GM21825 (cell line): ENCODE measurements at regions not wholly inside any gene's neighbourhood (a gene's known extent, or its start where the extent isn't known, plus 50 kb on each side); places are given as distances from the start of the nearest gene placed in this dataset.

Source experiments
- ATAC-seq: cut with Tn5 transposase; IDR thresholded peaks from one replicate; pipeline ENCODE4 v1.9.1; 2021; ENCODE audit warnings: mild to moderate bottlenecking, moderate library complexity; ENCODE audit not compliant: unreplicated experiment

- ATAC-seq: no peak
Measured at GRCh38 chr18:45222180-45222579, 393.1 kb upstream of the SLC14A2 start.

- ATAC-seq: no peak
Measured at GRCh38 chr18:45227001-45227742, 388.1 kb upstream of the SLC14A2 start.

DNA sequence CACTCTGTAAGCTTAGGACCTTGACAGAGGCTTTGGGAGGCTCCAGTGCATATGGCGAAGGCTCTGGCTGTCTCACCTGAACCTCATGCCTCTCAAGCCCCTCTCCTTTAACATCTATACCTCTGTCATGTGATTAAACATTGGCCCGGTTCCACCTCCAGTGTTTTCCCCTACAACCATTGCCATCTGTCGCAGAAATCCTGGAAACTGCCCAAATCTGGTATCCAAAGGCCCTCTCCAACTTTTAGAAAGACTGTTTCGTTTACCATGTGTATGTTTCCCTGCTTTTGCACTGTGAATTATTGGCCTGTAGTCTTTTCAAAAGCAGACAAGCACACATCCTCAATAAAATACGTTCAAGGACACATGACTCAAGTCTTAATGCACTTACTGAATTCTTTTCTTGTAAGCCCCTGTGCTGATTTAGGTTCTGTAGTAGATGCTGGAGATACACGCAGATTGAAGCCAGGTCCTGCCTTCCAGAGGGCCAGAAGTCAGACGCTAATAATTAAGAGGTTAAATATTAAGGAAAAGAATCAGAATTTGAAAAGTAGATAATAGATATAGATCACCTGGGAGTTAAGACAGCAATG, 386.4 kb upstream of the SLC14A2 start:
- no peak for ATAC-seq

DNA sequence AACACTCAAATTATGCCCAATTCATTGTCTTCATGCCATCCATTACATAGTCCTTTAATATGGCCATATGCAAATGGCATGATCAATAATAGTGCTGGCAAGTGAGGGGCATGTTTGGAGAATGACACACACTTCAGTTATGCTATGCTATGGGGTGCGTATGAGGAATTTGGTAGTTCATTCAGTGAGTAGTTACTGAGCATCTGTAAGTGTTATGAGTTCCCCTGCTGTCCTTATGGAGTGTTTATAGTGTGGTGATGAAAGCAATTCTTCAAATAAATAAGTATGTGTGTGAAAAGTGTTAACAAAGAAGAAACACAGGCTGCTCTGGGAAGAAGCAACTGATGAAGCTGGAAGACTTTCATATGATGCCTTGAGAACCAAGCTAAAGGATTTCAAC, 383.7 kb upstream of the SLC14A2 start:
- no peak for ATAC-seq

DNA sequence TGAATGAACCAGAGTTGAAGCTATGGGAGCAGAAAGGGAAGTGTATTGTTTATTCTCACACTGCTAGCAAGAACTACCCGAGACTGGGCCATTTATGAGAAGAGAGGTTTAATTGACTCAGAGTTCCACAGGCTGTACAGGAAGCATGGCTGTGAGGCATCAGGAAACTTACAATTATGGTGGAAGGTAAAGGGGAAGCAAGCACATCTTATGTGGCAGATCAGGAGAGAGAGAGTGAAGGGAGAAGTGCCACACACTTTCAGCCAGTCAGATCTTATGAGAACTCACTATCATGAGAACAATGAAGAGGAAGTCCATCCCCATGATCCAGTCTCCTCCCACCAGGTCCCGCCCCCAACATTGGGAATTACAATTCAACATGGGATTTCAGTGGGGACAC, 383.2 kb upstream of the SLC14A2 start:
- no peak for ATAC-seq

DNA sequence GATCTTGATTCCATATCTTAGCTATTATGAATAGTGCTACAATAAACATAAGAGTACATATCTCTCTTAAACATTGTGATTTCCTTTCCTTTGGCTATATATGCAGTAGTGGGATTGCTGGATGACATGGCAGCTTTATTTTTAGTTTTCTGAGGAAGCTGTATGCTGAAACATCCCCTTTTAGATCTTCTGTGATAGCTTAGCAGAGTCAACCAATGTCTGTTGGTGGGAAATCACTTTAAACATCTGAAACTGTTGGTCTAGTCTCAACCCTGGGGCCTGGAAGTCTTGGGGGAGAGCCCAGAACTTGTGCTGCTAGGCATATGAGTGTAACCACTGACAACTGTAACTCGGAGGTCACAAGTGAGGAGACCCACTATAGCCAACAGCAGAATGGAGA, 378.6 kb upstream of the SLC14A2 start:
- no peak for ATAC-seq

DNA sequence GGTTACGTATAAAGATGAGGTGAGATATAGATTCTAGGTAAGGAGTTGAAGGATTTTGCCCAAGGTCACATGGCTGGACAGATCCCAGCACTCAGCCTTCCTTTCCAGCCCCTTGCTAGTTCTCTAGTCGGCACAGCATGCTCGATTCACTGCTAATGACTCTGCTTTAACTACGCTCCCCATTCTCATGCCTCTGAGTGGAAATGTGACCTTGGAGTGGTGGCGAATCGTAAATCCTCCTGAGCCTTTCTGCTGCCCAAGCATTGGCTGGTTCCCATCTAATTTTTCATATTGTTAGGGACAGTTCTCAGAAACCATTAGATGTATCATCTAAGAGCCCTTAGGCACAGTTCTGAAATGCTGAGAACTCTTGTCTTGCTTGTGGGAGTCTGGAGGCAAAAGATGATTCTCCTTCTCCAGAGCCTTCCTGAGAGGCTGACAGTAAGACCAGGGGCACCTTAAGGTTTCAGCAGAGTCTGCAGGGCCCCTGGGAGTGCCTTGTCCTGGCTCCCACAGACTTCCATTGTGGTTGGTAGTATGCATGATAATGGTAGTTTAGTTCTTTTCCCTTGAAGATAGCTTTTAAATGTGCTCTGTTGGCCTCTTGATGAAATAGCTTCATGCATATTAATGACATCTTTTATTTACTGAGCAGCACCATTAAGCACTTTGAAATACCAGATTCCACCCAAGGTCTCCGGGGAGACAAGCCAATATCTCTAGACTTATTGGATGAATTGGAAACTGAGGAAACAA, 377.8 kb upstream of the SLC14A2 start:
- ATAC-seq: no peak

DNA sequence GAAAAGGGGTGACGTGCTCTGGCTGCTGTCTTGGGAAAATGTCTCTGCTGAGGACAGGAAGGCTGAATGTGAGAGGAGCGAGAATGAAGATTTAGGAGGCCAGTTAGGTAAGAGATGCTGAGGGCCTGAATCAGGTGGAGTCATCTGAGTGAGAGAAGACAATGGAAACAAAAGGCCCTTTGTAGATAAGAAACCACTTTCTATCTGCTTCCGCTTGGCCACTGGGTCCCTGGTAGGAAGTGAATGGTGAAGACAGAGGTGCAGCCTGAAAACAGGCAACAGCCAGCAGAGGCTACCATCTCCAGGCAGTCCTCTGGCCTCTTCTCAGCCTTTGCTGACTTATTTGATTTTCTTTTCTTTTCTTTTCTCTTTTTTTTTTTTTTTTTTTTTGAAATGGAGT, 374.0 kb upstream of the SLC14A2 start:
- no peak for ATAC-seq

GRCh38 chr18:45241982-45242565, 373.2 kb upstream of the SLC14A2 start:
- no peak for ATAC-seq

DNA sequence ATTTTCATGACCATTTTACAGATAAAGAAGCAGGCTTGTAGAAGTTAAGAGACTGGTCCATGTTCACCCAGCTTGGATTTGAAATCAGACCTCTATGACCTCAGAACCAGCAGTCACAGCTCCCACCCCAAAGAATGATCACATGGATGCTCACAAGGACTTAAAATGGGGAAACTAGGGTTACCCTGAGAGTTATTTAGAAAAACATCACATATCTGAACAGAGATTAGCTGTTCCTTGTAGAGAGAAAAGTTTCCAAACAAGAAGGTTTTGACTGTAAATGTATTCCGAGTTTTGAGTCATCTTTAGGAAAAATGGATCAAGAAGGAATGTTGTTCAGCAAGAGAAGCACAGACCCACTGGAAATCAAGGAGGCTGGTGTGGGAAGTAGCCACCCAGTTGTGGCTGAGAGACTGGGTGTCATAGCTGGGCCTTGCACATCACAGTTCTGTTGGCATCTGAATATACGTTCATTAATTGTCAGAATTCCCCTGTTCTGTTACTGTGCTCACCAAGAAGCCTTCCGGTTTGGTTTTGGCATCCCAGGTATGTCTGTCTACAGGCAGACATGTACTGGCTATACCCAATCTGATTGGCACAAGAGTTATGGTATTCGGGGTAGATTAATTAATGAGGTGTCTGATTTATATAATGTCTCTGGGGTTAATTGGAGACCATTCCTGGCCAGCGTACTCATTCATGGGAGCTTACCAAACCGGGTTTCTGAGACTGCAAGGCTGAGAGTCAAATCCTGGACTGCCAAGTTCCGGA, 371.8 kb upstream of the SLC14A2 start:
- ATAC-seq: no peak

DNA sequence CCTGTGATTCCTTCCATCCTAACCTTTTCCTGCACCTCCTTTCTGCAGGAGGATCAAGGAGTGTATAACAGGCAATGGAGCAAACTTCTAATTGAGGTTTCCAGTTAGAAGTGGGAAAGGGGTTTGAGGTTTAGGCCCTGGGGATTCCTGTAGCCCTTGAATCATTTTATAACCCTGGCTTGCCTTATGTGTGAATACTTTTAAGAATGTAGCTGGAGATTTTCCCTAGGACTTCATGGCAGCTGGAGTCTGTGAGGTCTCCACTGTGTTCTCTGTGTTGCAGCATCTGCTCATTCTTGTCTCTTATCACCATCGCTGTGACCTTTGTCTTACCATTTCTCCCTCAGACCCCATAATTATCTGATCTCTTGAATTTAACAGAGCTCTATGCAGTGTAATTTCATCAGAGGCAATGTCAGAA, 370.2 kb upstream of the SLC14A2 start:
- ATAC-seq: no peak

DNA sequence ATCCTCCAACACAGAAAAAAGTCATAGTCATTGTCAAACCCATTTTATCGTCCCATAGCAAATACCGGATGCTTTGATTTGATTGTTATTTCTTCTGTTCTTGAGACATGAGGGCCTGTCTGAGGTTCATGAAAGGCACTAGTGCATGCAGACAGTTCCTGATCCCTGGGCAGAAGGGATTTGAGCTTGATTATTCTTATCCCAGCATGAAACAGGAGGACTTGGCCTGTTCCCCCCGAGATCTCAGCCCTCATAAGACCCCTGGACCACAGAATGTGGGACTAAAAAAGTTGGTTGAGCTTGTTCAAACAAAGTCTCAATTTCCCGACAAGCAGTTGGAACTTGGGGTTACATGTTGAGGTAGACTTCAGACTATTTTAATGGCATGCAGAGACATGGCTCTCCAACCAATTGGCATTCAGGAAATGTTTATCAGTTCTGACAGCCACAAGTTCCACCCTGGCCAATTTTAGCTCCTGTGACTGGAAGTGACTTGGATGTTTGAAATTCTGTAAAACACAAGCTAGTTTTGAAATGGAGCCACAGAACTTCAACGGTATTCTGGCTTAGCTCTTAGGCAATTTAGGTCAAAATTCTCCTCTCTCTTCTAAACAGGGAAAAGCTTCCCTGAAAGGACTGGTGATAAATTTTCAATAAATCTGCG, 366.9 kb upstream of the SLC14A2 start:
- no peak for ATAC-seq

GRCh38 chr18:45249246-45249661, 366.0 kb upstream of the SLC14A2 start:
- no peak for ATAC-seq

DNA sequence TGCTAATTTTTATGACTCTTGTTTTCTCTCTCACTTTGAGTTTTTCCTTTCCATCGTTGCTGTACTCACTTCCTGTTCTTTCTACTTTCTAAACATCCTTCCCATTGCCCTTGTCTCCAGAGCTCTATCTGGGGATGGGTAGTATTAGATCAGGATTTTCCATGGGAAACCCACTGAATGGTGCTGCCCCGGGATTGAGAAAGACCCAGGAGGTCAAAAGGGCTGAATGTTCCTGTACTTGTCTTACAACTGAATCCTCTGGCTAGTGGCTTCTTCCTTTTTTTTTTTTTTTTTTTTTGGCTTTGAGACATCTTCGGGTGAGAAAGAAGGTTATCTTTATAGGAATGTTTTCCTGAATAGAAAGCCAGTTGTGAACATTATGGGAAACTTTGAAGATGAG, 364.8 kb upstream of the SLC14A2 start:
- ATAC-seq: no peak

- no peak for ATAC-seq
Measured at GRCh38 chr18:45251236-45251635, 364.0 kb upstream of the SLC14A2 start.

DNA sequence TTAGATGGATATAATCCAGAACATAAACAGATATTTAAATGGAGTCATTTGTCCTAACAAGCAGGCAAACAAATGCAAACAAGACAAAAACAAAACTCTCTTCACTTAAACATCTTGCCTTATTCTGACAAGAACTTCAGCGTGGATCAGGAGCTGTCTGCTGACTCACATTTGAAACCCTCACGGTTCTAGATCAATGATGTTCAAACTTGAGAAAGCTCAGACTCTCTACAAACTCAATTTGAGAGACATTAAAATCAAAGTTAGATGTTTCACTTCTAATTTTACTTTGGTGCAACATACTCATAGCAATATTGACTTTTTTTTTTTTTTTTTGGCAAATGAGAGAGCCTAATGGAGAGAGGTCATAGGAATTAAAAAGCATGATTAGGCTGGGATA, 362.8 kb upstream of the SLC14A2 start:
- ATAC-seq: no peak

DNA sequence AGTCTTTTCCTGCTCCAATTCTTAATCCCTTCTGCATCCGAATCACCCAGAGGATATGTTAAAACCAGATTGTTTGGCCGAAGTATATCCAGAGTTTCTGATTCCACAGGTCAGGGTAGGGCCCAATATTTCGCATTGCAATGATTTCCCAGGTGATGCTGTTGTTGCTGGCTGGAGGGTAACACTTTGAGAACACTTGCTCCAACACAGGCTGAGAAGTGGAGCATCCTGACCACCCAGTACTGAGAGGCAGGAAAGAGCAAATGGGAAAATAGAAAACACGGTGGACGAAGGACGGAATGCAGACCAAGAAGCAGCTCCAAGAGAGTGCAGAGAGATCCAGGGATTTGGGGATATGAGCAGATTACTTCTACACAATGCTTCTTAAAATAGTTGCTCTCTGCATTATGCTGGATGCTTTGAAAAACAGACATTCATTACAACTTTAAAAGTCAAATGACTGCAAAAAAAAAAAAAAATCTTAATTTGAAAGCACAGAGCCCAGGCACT, 362.2 kb upstream of the SLC14A2 start:
- ATAC-seq: no peak

- no peak for ATAC-seq
Measured at GRCh38 chr18:45253973-45254708, 361.1 kb upstream of the SLC14A2 start.

- no peak for ATAC-seq
Measured at GRCh38 chr18:45254709-45255082, 360.6 kb upstream of the SLC14A2 start.
